Activated CD8-positive, alpha-beta memory T cell treated with anti-CD3 and anti-CD28 coated beads, Interleukin-2, amount 50 U/mL, for 4 hours (primary cell): ENCODE measurements at regions not wholly inside any gene's neighbourhood (a gene's known extent, or its start where the extent isn't known, plus 50 kb on each side); places are given as distances from the start of the nearest gene placed in this dataset.
A peak's percentile ranks its signal among the peaks of the same experiment; 100 is the strongest.

ENCODE experiments used
- DNase-seq: peaks from one replicate; pipeline ENCODE4 v3.0.0-alpha.2; 2020

GRCh38 chr13:39942552-39943273, 287.3 kb downstream of the COG6 start:
- DNase-seq: peak; percentile 70

GRCh38 chr13:39943711-39944110, 288.2 kb downstream of the COG6 start:
- no peak for DNase-seq

- DNase-seq: no peak
Measured at GRCh38 chr13:39945226-39945625, 289.8 kb downstream of the COG6 start.

- no peak for DNase-seq
Measured at GRCh38 chr13:39946769-39947168, 291.3 kb downstream of the COG6 start.

GRCh38 chr13:39951301-39951700, 295.8 kb downstream of the COG6 start:
- DNase-seq: no peak

- no peak for DNase-seq
Measured at GRCh38 chr13:39952249-39953233, 297.1 kb downstream of the COG6 start.

GRCh38 chr13:39954476-39954875, 299.0 kb downstream of the COG6 start:
- no peak for DNase-seq

GRCh38 chr13:39955560-39955959, 300.1 kb downstream of the COG6 start:
- DNase-seq: no peak

GRCh38 chr13:39956036-39956435, 300.6 kb downstream of the COG6 start:
- DNase-seq: peak; percentile 24

- no peak for DNase-seq
Measured at GRCh38 chr13:39957868-39958677, 302.6 kb downstream of the COG6 start.

- DNase-seq: no peak
Measured at GRCh38 chr13:39959497-39960144, 304.2 kb downstream of the COG6 start.

GRCh38 chr13:39960191-39960590, 304.7 kb downstream of the COG6 start:
- DNase-seq: no peak

GRCh38 chr13:39961036-39961435, 305.6 kb downstream of the COG6 start:
- DNase-seq: no peak

GRCh38 chr13:39963612-39964011, 308.1 kb downstream of the COG6 start:
- no peak for DNase-seq

- DNase-seq: no peak
Measured at GRCh38 chr13:39965309-39965708, 309.8 kb downstream of the COG6 start.

- DNase-seq: no peak
Measured at GRCh38 chr13:39967199-39967959, 311.9 kb downstream of the COG6 start.

- DNase-seq: no peak
Measured at GRCh38 chr13:39968646-39969475, 313.4 kb downstream of the COG6 start.

- no peak for DNase-seq
Measured at GRCh38 chr13:39970177-39970846, 314.9 kb downstream of the COG6 start.

GRCh38 chr13:39971526-39971925, 316.1 kb downstream of the COG6 start:
- DNase-seq: no peak

- DNase-seq: no peak
Measured at GRCh38 chr13:39976481-39976880, 321.0 kb downstream of the COG6 start.
